Gastrocnemius medialis (tissue), 4 donors: ENCODE measurements at regions not wholly inside any gene's neighbourhood (a gene's known extent, or its start where the extent isn't known, plus 50 kb on each side); places are given as distances from the start of the nearest gene placed in this dataset.

Experiments used
- ATAC-seq, 2 donors: fragments of 150-250 bp; one replicate each; pipeline ENCODE4 v1.9.1; 2016
- DNase-seq, 2 donors: peaks; one replicate each; pipeline ENCODE4 v3.0.0-alpha.2; 2019
- H3K27ac ChIP-seq, 4 donors: fragments of 200-600 bp; sonication (generic); 1 replicate in 1 of 4; 2 replicates in 3 of 4; pipeline ENCODE4 v1.5.1; 2016 to 2018; ENCODE audit warnings: mild to moderate bottlenecking in 2 of 4, moderate library complexity in 1 of 4
- H3K27me3 ChIP-seq, 3 donors: fragments of 200-600 bp; sonication (generic) in 2 of 3; 1 replicate in 1 of 3; 2 replicates in 2 of 3; pipeline versions ENCODE4 v1.5.1 to v1.6.0; 2016 to 2019; ENCODE audit warnings: mild to moderate bottlenecking in 1 of 3, moderate library complexity in 1 of 3
- H3K36me3 ChIP-seq, 2 donors: fragments of 200-600 bp; sonication (generic) in 1 of 2; one replicate each; pipeline ENCODE4 v1.5.1; 2017 to 2018
- H3K4me1 ChIP-seq, 2 donors: fragments of 200-600 bp; sonication (generic) in 1 of 2; one replicate each; pipeline ENCODE4 v1.5.1; 2016 to 2017; ENCODE audit warnings: mild to moderate bottlenecking in 2 of 2
- H3K4me3 ChIP-seq, 4 donors: fragments of 200-600 bp; sonication (generic) in 3 of 4; 1 replicate in 1 of 4; 2 replicates in 3 of 4; pipeline ENCODE4 v1.5.1; 2016 to 2019; ENCODE audit warnings: mild to moderate bottlenecking in 2 of 4
- H3K9me3 ChIP-seq, 3 donors: fragments of 200-600 bp; sonication (generic) in 2 of 3; 1 replicate in 1 of 3; 2 replicates in 2 of 3; pipeline ENCODE4 v1.5.1; 2016 to 2019
- POLR2A ChIP-seq, 2 donors: fragments of 450-650 bp; IDR thresholded peaks; one replicate each; pipeline ENCODE4 v1.6.1; 2017; ENCODE audit warnings: antibody characterized with exemption in 2 of 2, mild to moderate bottlenecking in 2 of 2, moderate library complexity in 2 of 2
- in situ Hi-C, 4 donors: fragments of 200-750 bp; cut with MboI; loops; one replicate each; pipeline versions ENCODE4 v1.15.0 to v1.8.0; 2017; ENCODE audit warnings: low sequenced_read_pairs in 4 of 4
- intact Hi-C: fragments of 100-400 bp; cut with DNase I; formaldehyde crosslinking; loops from one replicate; pipeline ENCODE4 v1.15.1; 2023; ENCODE audit warnings: low total_unique reads
- TF ChIP-seq, protein P1 (sequence below), 5 experiments: fragments of 450-650 bp in 3 of 5; fragments of 200-600 bp in 2 of 5; sonication (generic) in 2 of 5; IDR thresholded peaks in 4 of 5; conservative IDR thresholded peaks in 1 of 5; 1 replicate in 4 of 5; 2 replicates in 1 of 5; pipeline ENCODE4 v1.5.1; 2016 to 2019; ENCODE audit warnings: antibody characterized with exemption in 5 of 5, mild to moderate bottlenecking in 3 of 5, moderate library complexity in 3 of 5

- H3K36me3 ChIP-seq: no peaks in the 10 kb centered on the region
- H3K27ac ChIP-seq: no peak overlapping the region
- TF ChIP-seq, protein P1, sequence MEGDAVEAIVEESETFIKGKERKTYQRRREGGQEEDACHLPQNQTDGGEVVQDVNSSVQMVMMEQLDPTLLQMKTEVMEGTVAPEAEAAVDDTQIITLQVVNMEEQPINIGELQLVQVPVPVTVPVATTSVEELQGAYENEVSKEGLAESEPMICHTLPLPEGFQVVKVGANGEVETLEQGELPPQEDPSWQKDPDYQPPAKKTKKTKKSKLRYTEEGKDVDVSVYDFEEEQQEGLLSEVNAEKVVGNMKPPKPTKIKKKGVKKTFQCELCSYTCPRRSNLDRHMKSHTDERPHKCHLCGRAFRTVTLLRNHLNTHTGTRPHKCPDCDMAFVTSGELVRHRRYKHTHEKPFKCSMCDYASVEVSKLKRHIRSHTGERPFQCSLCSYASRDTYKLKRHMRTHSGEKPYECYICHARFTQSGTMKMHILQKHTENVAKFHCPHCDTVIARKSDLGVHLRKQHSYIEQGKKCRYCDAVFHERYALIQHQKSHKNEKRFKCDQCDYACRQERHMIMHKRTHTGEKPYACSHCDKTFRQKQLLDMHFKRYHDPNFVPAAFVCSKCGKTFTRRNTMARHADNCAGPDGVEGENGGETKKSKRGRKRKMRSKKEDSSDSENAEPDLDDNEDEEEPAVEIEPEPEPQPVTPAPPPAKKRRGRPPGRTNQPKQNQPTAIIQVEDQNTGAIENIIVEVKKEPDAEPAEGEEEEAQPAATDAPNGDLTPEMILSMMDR (IDR thresholded peaks at IDR 0.05 in 4 of 5, conservative IDR thresholded peaks at IDR 0.05 in 1 of 5): no peak
- TF ChIP-seq POLR2A (IDR thresholded peaks at IDR 0.05): no peak
- in situ Hi-C loops: no loop called here
- no peak overlapping the region for H3K4me3 ChIP-seq
- H3K27me3 ChIP-seq: peaks cover 0 to 4% (median 0%) of the 10 kb centered on the region in 3 donors
- no peaks in the 10 kb centered on the region for H3K4me1 ChIP-seq
- H3K9me3 ChIP-seq: no peaks in the 10 kb centered on the region
- DNase-seq: no peak
- ATAC-seq: no peak
- intact Hi-C loops: no loop called here
These were observed 397.5 kb upstream of the PRKCQ start for GRCh38 chr10:6977398-6978186.

GRCh38 chr10:6973899-6974298, 393.8 kb upstream of the PRKCQ start:
- no peak overlapping the region for H3K27ac ChIP-seq

DNA sequence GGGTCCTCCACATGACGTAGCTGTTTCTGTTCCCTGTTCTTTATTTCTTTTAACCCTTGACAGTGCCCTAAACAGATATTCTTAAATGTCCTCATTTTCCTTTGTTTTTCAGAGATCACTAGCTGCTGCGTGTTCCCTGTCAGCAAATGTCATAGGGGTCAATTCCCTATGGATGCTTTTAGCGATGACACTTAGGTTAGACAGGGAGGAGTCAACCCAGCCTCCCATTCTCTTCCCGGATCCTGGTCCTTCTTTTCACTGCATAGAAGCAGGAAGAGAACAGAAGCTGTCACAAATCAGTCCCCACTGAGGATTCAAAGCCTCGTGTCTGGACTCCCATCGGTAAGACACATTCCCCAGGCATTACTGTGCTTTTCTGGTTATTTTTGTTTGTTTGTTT, 392.1 kb upstream of the PRKCQ start:
- Histone ChIP-seq H3K27ac (no peak overlapping the region), H3K9me3 (no peaks in the 10 kb centered on the region), H3K4me3 (no peak overlapping the region), H3K36me3 (no peaks in the 10 kb centered on the region), H3K4me1 (no peaks in the 10 kb centered on the region), H3K27me3 (no peaks in the 10 kb centered on the region)
- TF ChIP-seq, protein P1 (IDR thresholded peaks at IDR 0.05 in 4 of 5, conservative IDR thresholded peaks at IDR 0.05 in 1 of 5): no peak
- no peak for TF ChIP-seq POLR2A (IDR thresholded peaks at IDR 0.05)
- intact Hi-C loops: no loop called here
- ATAC-seq (no peak), DNase-seq (no peak)
- in situ Hi-C loops: no loop called here

More at GRCh38 chr10:6973899-6974298, 393.8 kb upstream of the PRKCQ start:
- Histone ChIP-seq H3K27me3 (peaks cover 0 to 4% (median 0%) of the 10 kb centered on the region in 3 donors), H3K4me3 (no peak overlapping the region), H3K9me3 (no peaks in the 10 kb centered on the region), H3K4me1 (no peaks in the 10 kb centered on the region), H3K36me3 (no peaks in the 10 kb centered on the region)
- TF ChIP-seq POLR2A (IDR thresholded peaks at IDR 0.05): no peak
- TF ChIP-seq, protein P1 (IDR thresholded peaks at IDR 0.05 in 4 of 5, conservative IDR thresholded peaks at IDR 0.05 in 1 of 5): no peak
- DNase-seq (no peak), ATAC-seq (no peak)
- in situ Hi-C loops: no loop called here
- intact Hi-C loops: no loop called here

DNA sequence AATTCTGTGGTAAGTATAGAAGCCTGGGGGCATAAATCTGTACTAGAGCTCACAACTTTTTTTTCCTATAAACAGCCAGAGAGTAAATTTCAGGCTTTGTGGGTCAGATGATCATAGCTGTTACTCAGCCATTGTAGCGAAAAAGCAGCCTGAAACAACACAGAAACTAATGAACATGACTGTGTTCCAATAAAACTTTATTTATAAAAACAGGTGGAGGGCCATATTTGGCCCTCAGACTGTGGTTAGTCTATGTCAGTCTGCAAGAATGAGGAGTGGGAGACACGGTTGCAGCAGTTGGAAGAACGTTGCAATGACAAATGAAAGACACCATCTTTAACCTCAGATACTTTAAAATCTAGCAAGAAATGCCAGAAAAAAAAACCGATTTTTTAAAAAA, 389.6 kb upstream of the PRKCQ start:
- TF ChIP-seq, protein P1 (IDR thresholded peaks at IDR 0.05 in 4 of 5, conservative IDR thresholded peaks at IDR 0.05 in 1 of 5): no peak
- TF ChIP-seq POLR2A (IDR thresholded peaks at IDR 0.05): no peak
- DNase-seq (no peak), ATAC-seq (no peak)
- intact Hi-C loops (no loop called here), in situ Hi-C loops (no loop called here)
- Histone ChIP-seq H3K27me3 (peaks cover 0 to 6% (median 0%) of the 10 kb centered on the region in 3 donors), H3K36me3 (no peaks in the 10 kb centered on the region), H3K27ac (no peak overlapping the region), H3K4me1 (no peaks in the 10 kb centered on the region), H3K4me3 (no peak overlapping the region), H3K9me3 (no peaks in the 10 kb centered on the region)
